ENCODE measurements at regions not wholly inside any gene's neighbourhood (a gene's known extent, or its start where the extent isn't known, plus 50 kb on each side); places are given as distances from the start of the nearest gene placed in this dataset.

DNA sequence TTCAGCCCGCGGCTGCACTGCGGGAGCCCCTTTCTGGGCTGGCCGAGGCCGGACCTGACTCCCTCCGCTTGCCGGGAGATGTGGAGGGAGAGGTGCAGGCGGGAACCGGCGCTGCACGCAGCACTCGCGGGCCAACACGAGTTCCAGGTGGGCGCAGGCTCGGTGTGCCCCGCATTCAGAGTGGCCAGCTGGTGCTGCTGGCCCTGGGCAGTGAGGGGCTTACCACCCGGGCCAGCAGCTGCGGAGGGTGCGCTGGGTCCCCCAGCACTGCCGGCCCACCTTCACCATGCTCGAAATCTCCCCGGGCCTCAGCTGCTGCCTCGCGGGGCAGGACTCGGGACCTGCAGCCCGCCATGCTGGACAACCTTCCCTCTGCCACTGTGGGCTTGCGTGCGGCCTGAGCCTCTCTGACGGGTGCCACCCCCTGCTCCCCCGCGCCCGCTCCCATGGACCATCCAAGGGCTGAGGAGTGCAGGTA is 733.5 kb upstream of the CCDC54 start:
- TF ChIP-seq ZNF274 (IDR thresholded peaks at IDR 0.05; ENCODE audit: low read depth, low read length), result no peak

GRCh38 chr3:106673926-106674569 is 703.2 kb upstream of the CCDC54 start:
- H3K4me3 ChIP-seq (ENCODE audit: low read length), result no peak overlapping the region
- no peak for TF ChIP-seq ZNF274 (IDR thresholded peaks at IDR 0.05; ENCODE audit: low read depth, low read length)

More for the DNA sequence above, 733.5 kb upstream of the CCDC54 start:
- H3K4me3 ChIP-seq (ENCODE audit: low read length), result no peak overlapping the region

GRCh38 chr3:106675451-106675850 is 701.8 kb upstream of the CCDC54 start:
- H3K4me3 ChIP-seq (ENCODE audit: low read length), result no peak overlapping the region
- TF ChIP-seq ZNF274 (IDR thresholded peaks at IDR 0.05; ENCODE audit: low read depth, low read length), result no peak

- H3K4me3 ChIP-seq (ENCODE audit: low read length), result no peak overlapping the region
- no peak for TF ChIP-seq ZNF274 (IDR thresholded peaks at IDR 0.05; ENCODE audit: low read depth, low read length)
These were observed 698.4 kb upstream of the CCDC54 start for GRCh38 chr3:106678657-106679390.

DNA sequence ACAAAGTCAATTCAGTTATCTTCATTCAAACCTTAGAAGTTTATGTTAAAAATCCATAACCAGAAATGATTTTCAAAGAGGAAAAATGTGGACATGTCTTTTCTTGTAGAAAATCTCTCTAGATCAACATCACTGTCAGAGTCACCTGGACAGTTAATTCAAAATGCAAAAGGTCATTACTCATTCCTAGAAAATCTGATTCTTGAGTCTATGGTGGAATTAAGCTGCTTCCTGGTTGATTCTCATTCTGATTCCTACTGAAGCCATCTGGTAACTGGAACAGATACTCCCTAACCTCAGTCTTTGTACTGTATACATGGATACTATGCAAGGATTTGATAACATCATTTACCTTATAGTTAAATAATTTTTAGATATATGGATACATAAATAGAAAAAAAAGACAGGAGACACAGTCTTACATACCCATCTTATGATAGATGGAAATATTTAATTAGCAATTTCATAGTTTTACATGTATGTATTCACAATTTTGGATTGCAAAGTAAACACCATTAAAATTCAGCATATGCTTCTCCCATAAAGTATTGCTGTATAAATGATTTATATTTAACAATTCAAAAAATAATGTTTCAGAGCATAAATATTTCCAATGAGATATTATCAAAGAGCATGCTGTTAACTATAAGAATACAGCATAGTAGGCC is 693.2 kb upstream of the CCDC54 start:
- no peak for TF ChIP-seq ZNF274 (IDR thresholded peaks at IDR 0.05; ENCODE audit: low read depth, low read length)
- no peak overlapping the region for H3K4me3 ChIP-seq (ENCODE audit: low read length)

- no peak for TF ChIP-seq ZNF274 (IDR thresholded peaks at IDR 0.05; ENCODE audit: low read depth, low read length)
- H3K4me3 ChIP-seq (ENCODE audit: low read length), result no peak overlapping the region
These were observed 691.5 kb upstream of the CCDC54 start for GRCh38 chr3:106685745-106686144.

DNA sequence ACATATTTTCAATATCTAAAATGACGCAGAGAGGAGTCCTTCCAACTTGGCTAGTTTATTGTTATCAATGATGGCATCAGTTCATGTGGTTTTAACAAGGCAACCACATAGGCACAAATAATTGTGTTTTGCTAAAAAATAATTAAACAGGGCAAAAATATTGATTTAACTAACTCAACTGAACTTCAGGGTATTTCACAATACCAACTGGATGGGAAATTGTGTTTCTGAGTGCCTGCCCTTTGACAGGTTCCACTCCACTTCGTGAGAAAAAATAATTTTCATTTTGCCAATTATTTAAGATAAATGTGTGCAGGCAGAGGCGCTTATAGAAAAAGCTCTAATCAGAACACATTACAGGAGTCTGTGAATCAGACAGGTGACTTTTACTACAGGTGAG is 689.3 kb upstream of the CCDC54 start:
- no peak for TF ChIP-seq ZNF274 (IDR thresholded peaks at IDR 0.05; ENCODE audit: low read depth, low read length)
- H3K4me3 ChIP-seq (ENCODE audit: low read length), result no peak overlapping the region

DNA sequence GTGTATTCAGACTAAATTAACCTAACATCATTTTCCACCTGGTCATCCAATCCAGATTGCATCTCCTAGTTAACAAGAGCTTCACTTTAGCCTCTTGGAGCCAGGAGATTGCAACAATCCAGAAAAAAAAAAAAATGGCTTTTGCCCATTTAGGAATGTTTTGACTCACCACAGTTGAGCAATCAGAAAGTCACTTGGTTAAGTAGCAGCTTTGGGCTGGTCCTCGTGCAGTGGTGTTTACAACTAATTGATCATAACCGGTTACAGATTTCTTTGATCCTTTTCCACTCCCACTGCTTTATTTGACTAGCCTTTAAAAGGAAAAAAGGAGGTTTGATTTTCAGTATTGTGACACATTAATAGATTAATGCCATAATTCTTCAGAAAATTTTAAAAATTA is 688.8 kb upstream of the CCDC54 start:
- no peak overlapping the region for H3K4me3 ChIP-seq (ENCODE audit: low read length)
- TF ChIP-seq ZNF274 (IDR thresholded peaks at IDR 0.05; ENCODE audit: low read depth, low read length), result no peak

DNA sequence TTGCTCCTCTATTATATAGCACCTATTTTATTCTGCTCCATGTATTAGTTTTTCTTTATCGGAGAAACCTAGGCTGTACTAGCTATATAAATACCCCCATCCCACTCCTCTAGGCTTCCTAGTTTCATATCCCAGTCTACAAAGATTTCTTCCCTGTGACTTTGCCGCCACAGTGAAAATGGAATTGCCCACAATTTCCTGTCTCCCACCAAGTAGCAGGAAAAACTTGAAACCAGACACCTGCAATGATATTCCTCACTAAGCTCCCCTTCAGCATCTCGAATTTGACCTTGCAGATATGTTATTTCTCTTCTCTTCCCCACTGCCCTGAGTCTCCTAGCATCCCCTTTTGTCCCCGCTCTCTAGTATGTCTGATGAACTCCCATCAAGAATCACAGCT is 685.8 kb upstream of the CCDC54 start:
- no peak for TF ChIP-seq ZNF274 (IDR thresholded peaks at IDR 0.05; ENCODE audit: low read depth, low read length)
- H3K4me3 ChIP-seq (ENCODE audit: low read length), result no peak overlapping the region

DNA sequence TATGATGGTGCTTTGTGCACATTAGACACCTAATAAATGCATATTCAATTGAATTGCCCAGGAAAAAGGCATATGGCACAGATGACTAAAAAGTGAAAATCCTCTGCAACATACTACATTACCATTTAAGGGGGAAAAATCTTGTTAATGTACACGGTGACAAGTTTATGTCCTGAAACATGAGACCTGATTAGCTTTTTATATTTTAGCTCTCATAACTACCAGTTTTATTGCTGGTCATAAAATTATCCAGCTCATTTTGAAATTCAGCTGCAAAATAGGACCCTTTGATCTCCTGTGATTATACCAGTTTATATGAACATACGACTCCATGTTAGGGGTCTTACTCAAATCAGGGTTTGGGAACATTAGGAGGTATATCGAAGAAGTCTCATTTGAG is 684.6 kb upstream of the CCDC54 start:
- no peak overlapping the region for H3K4me3 ChIP-seq (ENCODE audit: low read length)
- no peak for TF ChIP-seq ZNF274 (IDR thresholded peaks at IDR 0.05; ENCODE audit: low read depth, low read length)

GRCh38 chr3:106699122-106699521 is 678.1 kb upstream of the CCDC54 start:
- no peak overlapping the region for H3K4me3 ChIP-seq (ENCODE audit: low read length)
- no peak for TF ChIP-seq ZNF274 (IDR thresholded peaks at IDR 0.05; ENCODE audit: low read depth, low read length)

- no peak for TF ChIP-seq ZNF274 (IDR thresholded peaks at IDR 0.05; ENCODE audit: low read depth, low read length)
These were observed 676.3 kb upstream of the CCDC54 start for GRCh38 chr3:106700981-106701380.

DNA sequence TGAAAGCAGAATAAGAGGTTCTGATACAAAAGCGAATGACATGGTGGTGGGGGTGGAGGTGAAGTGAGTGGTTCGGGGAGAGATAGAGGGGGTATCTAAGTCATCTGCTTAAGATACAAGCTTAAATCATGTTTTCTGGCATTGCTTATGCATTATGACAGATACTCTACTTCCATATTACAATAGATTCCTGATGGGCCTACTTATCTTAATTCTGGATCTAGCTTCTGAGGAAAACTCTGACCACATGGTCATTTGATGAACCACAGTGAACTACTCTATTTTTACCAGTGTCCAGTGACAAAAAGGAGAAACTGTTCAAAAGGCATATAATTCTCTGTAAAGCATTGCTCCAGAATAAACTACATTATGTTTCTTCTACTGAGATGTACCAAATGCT is 673.7 kb upstream of the CCDC54 start:
- no peak overlapping the region for H3K4me3 ChIP-seq (ENCODE audit: low read length)
- no peak for TF ChIP-seq ZNF274 (IDR thresholded peaks at IDR 0.05; ENCODE audit: low read depth, low read length)

More at GRCh38 chr3:106700981-106701380, 676.3 kb upstream of the CCDC54 start:
- H3K4me3 ChIP-seq (ENCODE audit: low read length), result no peak overlapping the region

DNA sequence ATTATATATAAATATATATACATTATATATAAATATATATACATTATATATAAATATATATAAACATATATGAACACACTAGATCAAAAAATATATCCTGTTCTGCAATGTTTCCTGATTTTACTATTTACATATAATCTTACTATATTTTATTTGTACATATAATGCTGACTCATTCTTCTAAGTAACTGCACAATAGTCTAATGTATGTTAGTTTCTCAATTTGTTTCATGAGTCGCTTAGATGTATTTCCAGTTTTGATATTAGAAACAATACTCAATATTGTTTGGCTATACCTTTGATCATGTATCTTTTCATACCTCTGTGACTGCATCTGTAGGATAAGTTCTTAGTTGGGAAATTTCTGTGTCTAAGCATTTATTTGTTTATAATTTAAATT is 669.9 kb upstream of the CCDC54 start:
- H3K4me3 ChIP-seq (ENCODE audit: low read length), result no peak overlapping the region
- no peak for TF ChIP-seq ZNF274 (IDR thresholded peaks at IDR 0.05; ENCODE audit: low read depth, low read length)

- no peak overlapping the region for H3K4me3 ChIP-seq (ENCODE audit: low read length)
- TF ChIP-seq ZNF274 (IDR thresholded peaks at IDR 0.05; ENCODE audit: low read depth, low read length), result no peak
These were observed 666.6 kb upstream of the CCDC54 start for GRCh38 chr3:106710596-106710995.

Data from GM08714 (cell line).